ENCODE measurements at regions not wholly inside any gene's neighbourhood (a gene's known extent, or its start where the extent isn't known, plus 50 kb on each side); places are given as distances from the start of the nearest gene placed in this dataset.

- TF ChIP-seq POLR2A (IDR thresholded peaks at IDR 0.05) (no peak), CTCF (IDR thresholded peaks at IDR 0.05) (no peak)
Measured at GRCh38 chr16:85252461-85252860, 140.2 kb upstream of the CIBAR2 start.
